NCI-H526 (cell line): ENCODE measurements at regions not wholly inside any gene's neighbourhood (a gene's known extent, or its start where the extent isn't known, plus 50 kb on each side); places are given as distances from the start of the nearest gene placed in this dataset.
"Not testable (repeated sequence)": the region's sequence is repeated elsewhere in the genome, so short reads cannot be mapped to it uniquely, and the experiment has no call there.

Experiments
- DNase-seq, 2 experiments: peaks; one replicate each; lab custom pipeline; 2025; lab: John Stamatoyannopoulos, UW

DNA sequence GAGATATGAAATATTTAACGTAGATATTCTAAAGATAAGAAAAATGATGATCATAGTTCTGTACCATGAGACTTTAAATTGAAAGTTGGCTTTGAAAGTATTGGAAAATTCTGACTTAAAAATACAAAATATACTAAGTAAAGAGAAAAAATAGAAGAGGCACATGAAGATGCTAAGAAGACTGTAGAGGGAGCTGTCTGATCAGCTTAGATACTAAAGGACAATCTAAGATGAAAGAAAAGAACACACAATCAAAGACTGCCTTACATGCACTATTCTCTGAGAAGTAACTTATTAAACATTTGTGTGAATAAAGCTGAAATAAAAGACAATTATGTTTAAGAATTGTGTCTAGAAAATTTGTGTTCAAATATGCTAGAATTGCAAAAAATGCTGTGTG, 55.1 kb downstream of the RBMXL2 start:
- peak in 1 of 2 experiments; percentile 28 for DNase-seq

DNA sequence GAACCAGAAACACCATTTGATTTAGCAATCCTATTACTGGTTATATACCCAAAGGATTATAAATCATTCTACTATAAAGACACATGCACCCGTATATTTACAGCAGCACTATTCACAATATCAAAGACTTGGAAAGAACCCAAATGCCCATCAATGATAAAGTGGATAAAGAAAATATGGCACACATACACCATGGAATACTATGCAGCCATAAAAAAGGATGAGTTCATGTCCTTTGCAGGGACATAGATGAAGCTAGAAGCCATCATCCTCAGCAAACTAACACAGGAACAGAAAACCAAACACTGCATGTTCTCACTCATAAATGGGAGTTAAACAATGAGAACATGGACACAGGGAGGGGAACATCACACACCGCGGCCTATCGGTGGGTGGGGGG, 61.3 kb downstream of the RBMXL2 start:
- not testable (repeated sequence) for DNase-seq

DNA sequence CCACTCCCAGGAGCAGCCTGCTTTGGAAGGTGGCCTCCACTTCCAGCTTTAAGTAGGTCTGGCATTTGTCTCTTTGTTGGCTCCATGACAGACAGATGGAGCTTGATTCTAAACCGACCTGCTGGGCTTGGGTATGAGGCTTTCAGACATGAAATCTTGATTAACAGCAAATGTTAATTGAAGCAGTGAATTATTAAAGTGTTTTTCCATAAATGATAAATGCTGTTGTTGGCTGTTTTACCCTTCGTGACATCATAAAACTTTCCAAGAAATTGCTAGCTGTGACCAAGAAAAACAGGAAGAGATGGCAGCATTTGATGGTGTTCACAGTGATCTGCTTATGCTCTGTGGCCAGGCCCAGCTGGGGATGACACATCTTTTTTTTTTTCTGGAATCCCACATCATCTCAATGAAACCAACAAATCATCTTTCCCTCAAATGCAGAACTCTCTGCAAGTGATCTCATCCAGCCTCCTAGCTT, 66.1 kb downstream of the RBMXL2 start:
- DNase-seq: no peak

DNA sequence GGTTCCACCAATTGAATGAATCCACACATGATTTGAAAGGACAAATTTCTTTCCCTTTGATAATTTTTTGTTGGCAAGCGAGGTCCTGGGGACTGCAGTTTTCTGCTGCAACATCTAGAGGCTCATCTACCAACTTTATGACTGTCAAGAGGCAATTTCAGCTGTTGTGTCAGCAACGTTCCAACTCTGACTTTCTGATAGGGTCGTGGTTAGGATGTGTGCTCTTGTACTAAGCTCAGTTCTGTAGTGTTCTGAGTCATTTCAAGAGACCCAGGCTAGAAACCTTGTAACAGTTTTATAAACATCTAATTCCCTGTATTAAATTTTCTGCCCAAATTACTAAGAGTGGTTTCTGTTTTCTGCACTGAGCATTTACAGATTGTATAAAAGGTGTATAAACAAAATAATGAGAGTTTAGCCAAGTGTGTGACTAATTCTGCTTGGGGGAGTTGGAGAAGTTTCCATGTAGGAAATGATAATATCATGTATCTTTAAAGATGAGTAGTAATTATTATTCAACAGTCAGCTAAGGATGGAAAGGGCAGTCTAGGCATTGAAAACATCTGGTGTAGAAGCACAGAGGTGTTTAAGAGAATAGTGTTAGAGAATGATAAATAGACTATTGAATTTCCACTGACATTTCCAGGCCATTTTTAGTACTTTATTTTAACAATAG, 72.2 kb downstream of the RBMXL2 start:
- no peak for DNase-seq

DNA sequence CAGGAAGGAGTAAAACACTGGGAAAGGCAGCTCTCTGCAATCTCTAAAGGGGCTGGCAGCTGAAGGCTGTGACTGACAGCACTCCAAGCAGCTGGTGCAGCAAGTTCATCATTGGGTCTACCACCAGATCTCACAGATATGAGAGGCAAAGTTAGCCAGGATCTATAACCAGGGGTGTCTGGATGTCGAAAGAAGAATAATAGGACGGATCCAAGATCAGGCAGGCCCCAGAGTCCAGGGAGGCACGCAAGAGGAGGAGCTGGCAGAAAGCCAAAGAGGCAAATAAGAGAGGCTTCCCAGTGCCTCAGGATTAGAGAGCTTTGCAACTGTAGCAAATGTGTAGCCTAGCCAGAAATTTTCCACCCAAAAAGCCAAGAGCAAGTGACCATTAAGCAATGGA, 77.1 kb downstream of the RBMXL2 start:
- peak in 1 of 2 experiments; percentile 10 for DNase-seq

DNA sequence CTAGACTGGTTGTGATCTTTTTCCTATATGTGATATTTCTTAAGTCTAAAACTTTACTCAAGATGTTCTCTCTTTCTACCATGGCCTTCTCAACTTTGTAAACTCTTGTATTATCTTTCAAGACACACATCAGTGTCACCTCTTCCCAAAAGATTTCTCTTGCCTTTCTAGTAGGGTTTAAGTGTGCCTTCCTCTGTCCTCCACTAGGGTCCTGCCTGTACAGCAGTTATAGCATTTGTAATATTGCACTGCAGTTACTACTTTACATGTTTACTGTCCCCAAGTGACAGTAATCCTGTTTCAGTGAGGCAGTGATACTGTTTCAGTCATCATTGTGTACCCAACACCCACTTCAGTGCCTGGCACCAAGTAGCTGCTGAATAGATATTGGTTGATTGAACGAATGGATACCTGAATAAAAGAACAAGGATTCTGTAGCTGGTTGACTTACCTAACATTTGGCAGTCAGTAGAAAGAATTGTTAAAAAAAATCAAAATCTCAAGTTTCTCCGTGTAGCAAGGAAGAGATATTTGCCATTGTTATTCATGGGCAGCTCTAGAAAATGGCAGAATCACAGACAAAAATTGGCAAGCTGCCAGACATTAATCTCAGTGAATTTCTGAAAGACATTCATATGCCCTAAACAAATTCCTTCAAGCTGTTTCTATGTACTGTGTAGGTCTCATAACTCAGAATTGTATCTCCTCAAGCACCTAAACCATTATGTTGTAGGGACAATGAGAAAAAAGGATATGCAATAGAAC, 79.4 kb downstream of the RBMXL2 start:
- no peak for DNase-seq

DNA sequence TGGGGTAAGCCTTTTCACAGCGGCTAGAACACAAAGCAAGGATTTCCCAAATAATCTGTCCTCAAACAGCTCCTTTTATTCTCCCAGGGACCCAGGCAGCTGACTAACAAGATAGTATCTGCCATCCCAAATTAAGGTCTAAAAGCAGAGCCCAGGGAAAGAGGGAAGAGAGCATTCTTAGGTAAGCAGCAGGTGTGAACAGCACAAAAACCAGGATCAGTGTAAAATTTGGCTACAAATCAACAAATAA, 79.9 kb downstream of the RBMXL2 start:
- no peak for DNase-seq

DNA sequence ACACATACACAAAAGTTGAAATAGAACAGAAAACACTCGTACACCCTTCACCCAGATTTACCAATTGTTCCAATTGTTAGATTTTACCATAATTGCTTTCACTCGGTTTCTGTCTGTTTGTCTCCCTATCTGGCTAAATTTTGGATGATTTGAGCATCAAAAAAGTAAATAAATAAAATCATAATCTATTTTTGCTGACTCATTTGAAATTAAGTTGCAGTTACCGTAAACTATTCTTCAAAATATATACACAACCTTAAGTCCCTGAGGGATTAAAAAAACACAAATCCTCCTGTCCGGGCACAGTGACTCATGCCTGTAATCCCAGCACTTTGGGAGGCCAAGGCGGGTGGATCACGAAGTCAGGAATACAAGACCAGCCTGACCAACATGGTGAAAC, 81.3 kb upstream of the SYT9 start:
- DNase-seq: no peak

DNA sequence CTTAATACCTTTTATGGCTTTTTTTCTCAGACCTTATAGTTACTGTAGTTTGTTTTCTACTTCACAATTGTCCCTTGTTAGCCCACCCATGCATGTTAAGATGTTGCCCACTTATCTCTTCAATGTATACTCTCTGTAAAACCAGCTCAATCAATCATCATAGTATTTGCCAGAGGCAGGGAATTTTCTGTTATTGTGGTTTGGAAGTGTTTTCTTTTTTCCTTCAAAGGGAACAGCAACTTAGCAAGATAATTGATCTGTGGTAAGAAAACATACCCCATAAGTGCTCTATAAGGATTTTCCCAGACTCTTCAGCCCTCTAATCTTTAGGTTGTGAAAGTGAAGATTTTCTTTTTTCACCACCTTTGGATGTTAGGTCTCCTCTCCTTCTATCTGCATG, 76.7 kb upstream of the SYT9 start:
- DNase-seq: no peak

DNA sequence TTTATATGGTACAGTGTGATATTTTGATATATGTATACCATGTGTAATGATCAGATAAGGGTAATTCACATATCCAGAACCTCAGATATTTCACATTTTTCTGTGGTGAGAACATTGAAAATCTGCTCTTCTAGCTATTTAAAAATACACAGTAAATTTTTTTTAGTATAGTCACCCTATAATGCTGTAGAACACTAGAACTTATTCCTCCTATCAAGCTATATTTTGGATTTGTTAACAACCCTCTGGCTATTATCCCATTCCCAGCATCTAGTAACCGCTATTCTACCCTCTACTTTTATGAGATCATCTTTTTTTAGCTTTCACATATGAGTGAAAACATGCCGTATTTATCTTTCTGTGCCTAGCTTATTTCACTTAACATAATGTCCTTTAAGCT, 65.5 kb upstream of the SYT9 start:
- DNase-seq: no peak

DNA sequence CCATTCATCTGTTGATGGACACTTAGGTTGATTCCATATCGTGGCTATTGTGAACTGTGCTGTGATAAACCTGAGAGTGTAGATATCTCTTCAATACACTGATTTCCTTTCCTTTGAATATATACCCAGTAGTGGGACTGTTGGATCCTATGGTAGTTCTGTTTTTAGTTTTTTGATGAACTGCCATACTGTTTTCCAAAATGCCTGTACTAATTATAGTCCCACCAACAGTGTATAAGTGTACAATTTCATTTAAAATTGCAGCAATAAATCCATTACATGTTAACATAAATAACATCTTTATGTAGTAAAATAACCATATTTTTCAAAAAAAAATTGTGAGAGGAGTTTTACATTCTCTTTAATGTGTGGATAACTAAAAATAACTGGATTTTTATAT, 65.0 kb upstream of the SYT9 start:
- no peak for DNase-seq

DNA sequence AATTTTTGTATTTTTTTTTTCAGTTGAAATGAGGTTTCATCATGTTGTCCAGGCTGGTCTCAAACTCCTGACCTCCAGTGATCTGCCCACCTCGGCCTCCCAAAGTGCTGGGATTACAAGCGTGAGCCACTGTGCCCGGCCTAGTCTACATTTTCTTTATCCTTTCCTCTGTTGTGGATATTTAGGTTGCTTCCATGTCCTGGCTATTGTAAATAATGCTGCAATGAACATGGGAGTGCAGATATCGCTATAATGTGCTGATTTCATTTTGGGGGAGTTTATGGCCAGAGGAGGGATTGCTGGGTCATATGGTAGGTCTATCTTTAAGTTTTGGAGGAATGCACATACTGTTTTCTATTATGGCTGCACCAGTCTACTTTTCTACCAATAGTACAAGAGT, 58.9 kb upstream of the SYT9 start:
- DNase-seq: not testable (repeated sequence)

DNA sequence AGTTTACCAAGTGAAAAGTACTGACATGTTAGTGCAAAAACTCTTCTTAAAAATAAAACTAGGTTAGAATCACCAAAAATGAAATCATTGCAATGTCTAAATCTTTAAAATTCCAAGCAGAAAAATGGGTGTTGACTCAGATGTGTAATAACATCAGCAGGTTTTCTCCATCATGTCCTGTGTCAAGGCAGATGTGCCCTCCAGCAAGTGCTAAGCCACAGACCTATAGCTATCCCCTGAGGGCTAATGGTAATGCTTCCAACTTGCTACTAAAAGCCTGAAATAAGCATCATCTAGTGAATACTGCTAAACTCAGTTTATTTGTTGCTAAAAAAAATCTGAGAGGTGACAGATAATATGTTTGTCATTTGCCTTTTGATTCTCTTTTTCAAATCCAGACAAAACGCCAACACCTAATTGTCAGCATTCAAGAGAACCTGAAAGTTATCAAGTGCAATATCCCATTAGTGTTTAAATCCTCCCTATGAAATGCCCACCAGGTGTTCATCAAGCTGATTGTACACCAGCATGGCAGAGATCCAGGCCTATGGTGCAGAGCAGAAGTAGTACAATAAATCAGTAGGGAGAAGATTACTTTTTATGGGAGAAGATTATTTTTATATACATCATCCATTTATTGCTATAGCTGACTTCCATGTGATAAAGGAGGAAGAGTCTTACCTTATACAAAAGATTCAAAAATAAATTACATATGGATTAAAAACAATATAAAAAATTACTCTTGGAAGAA, 55.1 kb upstream of the SYT9 start:
- no peak for DNase-seq

DNA sequence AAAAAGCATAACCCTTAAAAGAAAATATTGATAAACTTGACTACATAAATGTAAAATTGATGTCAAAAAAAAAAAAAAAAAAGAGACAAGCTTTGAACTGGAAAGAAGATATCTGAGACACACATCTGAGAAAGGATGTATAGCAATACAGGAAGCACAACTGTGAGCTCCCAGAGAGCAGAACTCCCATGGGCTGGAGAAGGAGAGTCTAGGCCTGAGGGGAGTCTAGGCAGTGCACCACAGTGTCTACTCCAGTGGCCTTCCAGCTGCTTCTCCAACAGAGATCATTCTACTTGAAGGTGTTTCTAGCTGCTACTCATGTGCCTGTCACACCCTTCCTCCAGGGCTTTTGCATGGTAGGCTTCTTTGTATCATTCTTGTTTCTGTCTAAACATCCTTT, 54.2 kb upstream of the SYT9 start:
- no peak for DNase-seq
